GM18520 (cell line): ENCODE measurements at regions not wholly inside any gene's neighbourhood (a gene's known extent, or its start where the extent isn't known, plus 50 kb on each side); places are given as distances from the start of the nearest gene placed in this dataset.

Source experiments
- ATAC-seq: cut with Tn5 transposase; IDR thresholded peaks from one replicate; pipeline ENCODE4 v1.9.1; 2021; ENCODE audit not compliant: unreplicated experiment

DNA sequence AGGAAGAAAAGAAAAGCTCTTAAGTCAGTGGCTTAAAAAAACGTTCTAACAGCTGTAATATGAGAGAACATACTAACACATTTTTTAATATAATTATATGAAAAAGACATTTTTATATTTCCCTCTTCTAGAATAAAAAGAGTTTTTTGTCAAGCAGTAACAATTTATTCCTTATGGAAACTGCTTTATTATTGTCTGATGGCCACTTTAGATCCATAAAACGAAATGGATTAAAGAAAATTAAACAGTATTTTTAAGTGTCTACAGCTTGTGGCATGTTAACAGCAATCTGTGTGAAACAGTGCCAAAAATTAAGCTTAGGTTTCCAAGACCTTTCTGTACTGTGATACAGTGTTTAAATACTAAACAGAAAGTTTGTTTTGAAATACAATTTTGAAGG, 55.5 kb upstream of the TENM3 start:
- no peak for ATAC-seq

DNA sequence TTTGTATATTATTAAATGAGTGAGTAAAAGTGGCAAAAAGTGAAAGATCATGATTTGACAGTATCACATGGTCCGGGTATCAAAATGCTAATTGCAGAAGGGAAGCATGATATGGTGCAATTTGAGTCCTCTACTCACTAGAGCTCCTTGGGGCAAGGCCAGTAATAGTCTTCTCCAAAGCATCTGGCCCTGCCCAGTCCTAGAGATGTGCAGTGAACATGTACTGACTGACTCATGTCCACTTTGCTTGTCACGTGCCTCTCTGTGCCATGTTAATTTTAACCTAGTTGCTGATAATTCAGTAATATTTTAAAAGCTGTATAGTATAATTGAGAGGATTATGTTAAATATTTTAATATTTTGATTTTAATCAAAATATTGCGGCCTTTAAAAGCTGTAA, 54.6 kb upstream of the TENM3 start:
- no peak for ATAC-seq

DNA sequence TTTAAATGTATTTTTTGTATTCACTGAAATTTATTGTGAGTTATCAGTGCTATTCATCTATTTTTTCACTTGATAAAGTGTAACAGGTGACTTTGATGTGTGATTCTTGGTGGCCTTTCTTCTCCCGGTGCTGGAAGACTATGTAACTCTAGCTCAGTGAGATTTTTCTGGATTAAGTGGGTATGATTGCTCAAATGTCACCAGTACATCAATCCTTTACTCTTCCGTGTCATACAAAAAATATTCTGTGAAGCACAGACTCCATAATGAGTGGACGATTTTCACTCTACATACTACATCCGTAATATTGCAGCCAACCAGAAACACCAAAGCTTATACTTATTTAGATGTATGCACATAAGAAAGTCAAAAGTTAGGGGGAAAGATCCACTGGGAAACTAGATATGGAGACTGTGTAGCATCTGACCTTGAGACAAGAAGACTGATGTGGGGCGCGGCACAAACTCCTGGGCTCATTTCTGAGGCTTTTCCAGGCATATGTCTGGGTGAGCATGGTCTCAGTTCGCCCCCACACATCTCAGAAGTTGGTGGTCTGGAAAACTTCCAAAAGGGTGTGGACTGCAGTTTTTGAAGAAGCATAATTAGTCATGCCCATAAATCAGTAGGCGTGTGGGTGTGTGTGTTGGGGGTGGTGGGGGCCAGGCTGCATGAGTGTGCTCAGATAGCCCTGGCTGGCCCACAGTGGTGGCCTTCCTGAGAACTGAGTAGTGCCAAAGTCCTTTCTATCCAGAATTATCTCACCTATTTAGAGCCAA, 53.9 kb upstream of the TENM3 start:
- ATAC-seq = no peak

DNA sequence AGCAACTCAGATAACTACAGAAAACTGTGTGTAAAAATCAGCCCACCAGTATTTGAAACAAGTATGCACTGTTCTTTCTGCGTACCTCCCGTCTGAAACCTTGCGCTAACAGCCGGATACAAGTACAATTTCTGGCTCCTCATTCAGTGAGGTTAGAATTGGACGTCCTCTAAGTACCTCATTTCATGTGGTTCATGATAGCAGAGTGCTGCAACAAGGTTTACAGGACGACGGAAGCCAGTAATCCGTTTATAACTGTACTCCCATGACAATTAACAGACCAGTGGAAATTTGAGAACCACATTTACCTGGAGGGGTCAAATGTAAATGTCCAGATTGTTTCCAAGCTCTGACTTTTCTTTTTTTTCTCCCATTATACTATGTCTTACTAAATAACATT, 52.9 kb upstream of the TENM3 start:
- ATAC-seq = no peak

DNA sequence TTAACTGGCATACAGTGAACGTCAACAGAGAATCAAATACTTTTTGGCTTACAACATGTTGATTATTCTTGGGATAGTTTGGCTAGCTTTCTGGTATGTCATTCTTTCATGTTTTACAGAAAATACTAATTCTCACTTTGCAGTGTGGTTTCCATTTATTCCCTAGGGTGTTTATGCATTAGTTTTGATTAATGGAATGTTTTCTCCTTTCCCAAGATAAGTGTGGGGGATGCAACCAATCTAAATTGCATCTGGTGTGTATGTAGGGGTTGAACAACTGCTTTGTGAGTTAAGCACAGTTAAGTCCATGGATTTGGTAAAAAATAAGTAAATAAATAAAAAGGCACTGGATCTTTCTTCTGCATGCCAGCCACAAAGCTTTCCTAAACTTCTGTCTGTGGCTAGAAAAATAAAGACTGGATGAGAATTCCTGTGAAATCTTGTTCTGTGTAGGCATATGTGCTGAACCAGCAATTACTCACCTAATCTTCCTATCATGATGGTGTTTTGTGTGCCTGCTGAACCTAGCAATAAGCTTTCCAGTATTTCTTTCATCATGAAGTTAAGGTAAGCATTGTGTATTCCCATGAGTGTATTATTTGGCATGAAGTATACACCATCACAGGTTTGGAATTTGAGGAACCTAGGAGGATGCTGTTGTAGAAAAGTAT, 50.6 kb upstream of the TENM3 start:
- no peak for ATAC-seq

DNA sequence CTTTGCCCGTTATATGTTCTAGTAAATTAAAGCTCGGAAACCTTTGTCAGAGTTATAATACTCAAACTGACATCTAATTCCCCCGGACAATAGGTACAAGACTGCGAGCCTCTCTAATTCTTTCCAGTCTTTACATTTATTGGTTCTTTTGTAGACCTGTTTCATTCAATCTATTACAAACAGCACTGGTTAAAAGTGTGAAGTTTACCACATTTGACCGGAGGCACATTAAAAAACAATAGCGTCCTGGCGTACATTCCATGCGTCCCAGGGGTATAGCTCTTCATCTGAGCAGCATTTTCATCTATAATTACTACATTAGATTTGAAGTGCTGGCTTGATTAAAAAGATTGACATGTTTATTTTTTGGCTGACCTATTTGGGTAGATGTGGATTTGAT, 49.9 kb upstream of the TENM3 start:
- ATAC-seq = no peak
